AML-193 (cell line): ENCODE measurements at regions not wholly inside any gene's neighbourhood (a gene's known extent, or its start where the extent isn't known, plus 50 kb on each side); places are given as distances from the start of the nearest gene placed in this dataset.
A peak's percentile ranks its signal among the peaks of the same experiment; 100 is the strongest.

Experiments used
- DNase-seq, 2 experiments: peaks; one replicate each; lab custom pipeline; 2025; lab: John Stamatoyannopoulos, UW

DNA sequence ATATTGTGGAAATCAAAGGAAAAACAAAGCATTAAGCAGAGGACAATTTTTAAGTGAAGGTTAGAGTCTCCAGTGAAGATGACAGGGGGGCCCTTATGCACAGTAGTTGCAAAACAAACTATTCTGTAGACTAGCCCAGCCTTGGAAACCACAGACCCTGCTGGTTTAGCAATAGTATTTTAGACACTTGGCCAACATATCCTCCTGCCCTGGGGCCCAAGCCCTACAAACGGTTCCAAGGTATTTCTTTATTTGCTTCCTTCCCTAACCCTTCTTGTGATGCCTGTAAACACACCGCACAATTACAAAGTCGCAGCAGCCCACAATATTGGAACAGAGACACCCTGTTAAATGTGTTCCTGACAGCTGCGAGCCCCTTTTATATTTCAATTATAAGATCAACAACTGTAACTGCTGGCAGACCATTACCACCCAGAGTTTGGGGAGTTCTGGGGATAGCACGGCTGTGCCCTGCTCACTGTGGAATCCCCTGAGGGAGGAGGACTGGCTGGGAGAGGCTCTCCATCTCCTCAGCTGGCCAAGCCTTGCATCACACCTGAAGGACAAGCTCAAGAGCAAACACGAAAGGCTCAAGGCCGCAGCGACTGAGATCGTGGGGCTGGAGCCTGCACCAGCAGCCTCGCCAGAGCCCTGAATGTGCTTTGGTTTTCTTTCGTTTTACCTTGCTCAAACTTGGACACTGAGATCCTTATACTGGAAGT, 282.2 kb upstream of the ATP5MC3 start:
- DNase-seq = peak; percentile 98 to 99

DNA sequence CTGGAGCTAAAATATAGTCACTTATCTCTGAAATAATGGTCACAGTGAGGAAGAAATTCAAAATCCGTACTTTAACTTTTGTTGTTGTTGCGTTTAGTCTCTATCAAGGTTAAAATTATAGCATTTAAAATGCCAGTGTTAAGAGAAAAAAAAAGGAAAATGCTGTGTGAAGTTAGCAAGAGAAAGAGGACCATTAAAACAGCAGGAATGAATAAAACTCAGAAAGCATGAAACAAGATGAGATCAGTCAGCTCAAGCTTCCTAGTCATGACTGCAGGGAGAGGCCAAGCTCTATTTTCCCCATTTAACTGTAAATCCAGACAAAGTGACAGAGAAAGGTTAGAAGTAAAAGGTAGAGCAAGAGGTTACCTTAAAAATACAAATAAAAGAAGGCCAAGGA, 281.7 kb upstream of the ATP5MC3 start:
- no peak for DNase-seq

DNA sequence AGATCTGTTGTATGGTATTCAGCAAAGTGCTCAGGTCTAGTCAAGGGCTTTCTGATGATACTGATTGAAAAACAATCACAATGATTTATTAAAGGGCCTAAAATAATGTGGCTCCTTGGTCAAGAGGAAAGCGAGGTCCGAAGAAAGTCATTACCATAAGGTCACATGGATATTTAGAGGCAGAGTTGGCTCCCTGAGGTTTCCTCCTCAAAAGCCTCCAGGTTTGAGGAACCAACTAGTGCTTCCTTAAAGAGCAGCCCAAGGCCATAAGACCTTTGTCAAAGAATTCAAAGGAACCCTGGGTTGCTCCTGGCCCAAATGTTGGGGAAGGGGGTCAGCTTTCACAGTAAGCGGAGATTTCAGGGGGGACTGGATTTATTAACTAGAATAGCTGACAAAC, 280.7 kb upstream of the ATP5MC3 start:
- DNase-seq = peak in 1 of 2 experiments; percentile 31

DNA sequence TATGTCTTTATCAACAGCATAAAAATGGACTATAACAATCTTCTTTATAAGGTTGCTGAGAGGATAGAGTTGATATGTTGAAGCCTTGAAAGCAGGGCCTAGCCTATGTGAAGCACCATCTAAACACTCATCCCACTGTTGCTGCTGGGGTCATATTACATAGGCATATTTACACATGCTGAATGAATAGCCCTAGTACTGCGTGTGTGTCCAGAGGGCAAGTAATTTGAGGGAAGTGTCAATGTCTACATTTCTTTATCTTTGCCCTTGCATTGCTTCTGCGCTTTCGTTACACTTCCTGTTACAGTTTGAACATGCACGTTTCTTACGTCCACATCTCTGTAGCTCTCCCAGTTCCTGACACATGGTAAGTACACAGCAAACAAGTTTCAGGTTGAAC, 280.3 kb upstream of the ATP5MC3 start:
- DNase-seq = no peak

DNA sequence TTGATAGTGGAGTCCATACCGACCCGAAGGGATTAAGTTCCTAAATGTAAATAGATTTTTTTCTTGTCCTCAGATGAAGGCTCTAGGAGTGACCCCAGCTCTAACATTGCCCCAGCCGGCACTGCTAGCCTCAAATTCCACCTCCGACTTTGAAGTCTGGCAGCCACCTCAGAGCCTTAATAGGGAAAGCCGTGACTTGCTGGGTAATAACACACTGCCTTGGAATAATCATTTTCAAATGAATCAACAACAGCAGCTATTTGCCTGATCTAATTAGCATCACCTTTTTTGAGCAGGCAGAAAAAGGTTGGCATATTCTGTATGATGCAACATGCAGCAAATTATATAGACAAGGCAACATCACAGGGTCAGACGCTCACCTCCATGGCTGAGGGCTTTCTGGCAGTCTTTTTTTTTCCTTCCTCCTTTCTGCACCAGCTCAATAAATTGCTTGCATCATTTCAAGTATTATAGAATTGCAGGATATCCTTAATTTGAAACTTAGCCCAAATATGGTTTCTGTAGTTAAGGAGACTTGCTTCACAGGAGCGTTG, 276.5 kb upstream of the ATP5MC3 start:
- peak; percentile 75 to 83 for DNase-seq

DNA sequence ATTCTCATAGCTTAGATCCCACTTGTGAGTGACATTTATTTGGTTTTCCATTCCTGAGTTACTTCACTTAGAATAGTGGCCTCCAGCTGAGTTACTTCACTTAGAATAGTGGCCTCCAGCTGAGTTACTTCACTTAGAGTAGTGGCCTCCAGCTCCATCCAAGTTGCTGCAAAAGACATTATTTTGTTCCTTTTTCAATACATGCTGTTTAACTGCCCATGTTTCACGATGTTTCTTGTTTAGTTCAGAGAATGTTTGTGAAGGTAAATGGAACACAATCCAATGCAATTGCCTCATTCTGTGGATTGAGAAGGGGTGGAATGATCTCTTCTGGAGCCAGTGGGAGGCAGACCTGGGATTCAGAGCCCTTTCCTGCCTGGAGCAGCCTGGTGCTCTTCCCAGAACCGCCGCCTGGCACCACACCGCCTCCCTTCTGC, 273.5 kb upstream of the ATP5MC3 start:
- DNase-seq = no peak

DNA sequence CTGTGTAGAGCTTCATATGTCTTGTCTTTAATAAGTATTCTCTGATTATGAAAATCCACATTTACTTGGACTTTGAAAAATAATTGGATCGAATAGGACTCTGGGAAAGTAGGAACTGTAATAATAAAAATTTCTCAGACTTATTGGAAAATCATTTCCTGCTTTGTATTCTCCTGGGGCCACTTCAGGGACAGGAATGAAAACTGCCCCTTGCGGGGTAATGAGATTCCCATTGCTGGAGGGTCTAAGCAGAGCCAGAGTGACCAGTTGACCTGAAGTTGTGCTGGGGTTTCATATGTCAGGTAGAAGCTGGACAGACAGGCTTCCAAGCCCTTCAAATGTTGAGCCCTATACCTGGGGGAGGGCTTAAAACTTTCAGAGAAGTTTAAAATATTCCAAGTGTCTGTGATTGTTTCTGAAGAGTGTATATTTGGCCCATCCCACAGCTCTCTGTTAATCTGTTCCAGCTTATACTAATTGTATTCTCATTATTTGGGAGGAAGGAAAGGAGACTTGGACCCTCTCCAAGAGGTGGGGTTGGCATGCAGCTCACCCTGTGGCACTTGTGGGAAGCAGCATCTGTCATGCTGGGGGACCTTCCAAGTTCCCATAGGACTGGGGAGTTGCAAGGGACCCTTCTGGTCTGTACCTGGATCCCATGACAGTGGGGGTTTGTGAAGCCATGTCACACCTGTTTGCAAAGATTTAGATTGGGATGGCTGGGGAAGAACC, 268.7 kb upstream of the ATP5MC3 start:
- DNase-seq = no peak

DNA sequence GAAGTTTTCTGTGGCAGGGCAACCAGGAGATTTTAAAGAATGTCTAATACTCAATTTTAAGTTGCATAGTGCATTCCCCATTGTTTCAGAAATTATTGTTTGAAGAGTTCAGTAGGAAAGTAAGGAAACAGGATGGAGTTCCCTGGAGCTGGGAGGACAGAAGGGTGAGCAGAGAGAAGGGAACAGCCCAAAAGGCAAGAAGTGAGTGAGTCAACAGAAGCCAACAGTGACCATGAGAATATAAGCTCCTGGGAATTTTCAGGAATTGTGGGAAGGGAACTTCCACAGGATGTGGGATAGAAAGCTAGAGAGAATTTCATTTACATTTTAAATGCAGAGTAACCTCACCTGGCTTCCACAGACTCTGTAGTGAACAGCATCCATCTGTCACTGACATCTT, 268.1 kb upstream of the ATP5MC3 start:
- no peak for DNase-seq

DNA sequence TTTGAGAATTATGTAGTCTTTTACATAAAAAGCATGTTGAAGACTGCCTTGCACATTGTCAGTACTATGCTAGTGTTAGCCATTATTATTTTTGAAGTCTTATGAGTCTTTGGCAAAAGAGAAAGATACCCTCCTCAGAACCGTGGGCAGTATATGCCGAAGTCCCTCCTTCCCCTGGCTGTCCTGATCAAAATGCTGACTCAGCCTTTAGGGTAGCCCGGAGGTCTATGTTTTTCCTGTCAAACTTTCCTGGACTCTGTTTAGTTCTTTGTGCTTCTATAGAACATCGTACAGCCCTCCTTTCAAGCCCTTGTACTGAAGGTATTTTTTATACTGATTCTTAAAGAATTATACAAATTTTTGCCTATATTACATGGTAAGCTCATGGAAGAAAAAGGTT, 264.7 kb upstream of the ATP5MC3 start:
- no peak for DNase-seq

DNA sequence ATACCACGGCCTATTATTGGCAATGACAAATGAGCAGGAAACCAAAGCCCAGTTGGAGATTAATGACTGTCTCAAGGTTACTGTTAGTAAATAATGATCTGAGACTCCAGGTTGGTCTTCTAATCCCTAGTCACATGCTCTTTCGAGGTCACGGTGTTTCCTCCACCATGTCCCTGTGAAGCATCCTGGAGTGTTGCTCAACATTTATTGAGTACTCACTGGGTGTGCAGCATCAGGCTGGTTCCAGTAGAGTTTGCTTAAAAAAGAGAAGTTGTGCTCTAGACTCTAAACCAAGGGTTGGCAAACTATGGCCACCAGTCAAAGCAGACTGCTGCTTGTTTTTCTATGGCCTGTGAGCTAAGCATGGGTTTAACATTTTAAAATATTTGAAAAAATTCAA, 263.8 kb upstream of the ATP5MC3 start:
- DNase-seq = peak; percentile 93 to 97

DNA sequence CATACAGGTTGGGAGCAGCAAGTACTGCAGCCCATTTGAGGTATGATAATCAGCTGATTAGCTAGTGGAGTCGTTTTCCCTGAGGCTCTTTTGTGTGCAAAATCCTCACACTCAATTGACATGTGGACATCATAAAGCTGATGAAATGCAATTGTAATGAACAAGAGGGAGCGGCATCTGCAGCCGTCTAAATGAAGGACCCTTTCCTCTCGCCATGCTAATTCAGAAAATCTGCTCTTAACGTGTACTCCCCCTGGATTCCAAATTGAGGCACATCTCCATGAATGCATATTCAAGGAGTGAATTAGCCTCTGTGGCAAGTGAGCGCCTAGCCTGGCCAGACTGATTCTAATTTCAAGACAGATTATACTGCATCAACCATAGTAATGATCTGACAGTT, 260.9 kb upstream of the ATP5MC3 start:
- no peak for DNase-seq

DNA sequence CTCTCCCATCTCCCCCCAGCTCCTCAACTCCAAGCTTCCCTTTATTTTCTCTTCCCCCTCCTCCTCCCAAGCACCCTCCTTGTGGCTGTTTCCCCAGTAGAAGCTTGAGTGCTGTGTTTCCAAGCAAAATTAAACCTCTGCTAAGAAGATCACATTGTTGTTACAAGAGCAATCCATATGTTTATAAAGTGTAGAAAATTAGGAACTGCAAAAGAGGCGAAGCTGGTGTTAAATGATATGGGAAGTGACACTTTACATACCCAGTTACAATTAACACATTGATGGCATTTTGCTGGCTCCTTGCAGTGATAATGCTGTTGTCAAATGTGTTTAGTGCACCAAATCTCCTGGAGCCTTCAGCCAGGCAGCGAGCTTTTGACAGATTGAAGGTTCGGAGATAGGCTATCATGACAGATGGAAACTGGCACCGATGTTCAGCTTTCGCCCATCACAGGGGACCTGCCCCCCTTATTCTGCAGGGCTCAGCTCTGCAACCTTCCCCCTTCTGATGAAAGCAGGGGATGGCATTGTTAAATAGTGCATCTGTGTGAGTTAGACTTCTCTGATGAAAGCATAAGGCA, 259.8 kb upstream of the ATP5MC3 start:
- no peak for DNase-seq

DNA sequence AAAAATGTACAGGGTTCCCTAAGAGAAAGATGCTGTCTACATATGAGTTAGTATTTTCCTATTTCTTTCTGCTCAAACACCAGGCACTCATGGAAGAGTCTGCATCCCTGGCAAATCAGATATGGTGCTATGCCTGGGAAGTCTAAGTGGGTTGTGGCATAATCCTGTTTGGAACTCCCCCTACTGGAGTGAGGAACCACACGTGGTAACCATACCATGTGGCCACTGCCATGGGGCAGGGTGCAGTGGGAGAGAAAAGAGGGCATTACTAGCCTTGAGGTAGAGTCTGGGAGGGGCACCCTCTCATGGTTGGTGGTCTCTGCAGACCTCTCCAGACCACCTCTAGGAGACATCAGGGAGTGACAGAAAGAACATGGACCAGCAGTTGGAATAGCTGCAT, 257.9 kb upstream of the ATP5MC3 start:
- DNase-seq = no peak

DNA sequence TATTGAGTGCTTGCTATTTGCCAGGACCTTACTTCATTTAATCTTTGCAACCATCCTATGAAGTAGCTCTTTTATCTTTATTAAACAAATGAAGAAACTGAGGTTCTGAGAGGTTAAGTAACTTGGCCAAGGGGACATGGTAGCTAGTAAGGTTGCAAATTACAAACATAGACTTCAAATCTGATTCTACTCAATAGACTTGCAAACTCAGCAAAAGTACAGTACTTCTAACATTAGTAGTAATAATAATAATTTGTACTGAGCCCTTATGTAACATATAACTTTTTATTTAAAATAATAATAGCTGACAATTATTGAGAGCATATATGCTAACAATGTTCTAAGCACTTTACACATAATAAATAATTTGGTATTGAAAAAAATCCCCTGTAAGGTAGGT, 255.7 kb upstream of the ATP5MC3 start:
- no peak for DNase-seq

DNA sequence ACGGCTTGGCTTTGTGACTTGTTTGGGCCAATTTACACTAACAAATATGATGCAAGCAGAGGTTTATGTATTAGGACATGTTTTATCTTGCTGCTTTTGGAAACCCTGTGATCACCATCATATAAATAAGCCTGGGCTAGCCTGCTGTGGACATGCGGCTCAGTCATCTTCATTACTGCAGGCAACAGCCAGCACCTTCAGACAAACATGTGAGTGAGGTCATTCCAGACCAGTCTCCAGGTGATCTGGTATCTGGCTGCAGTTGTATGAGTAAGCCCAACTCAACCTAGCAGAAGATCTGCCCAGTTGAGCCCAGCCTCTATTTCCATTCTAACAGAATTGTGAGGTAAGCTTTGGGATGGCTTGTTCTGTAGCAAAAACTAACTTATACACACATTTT, 254.6 kb upstream of the ATP5MC3 start:
- no peak for DNase-seq

DNA sequence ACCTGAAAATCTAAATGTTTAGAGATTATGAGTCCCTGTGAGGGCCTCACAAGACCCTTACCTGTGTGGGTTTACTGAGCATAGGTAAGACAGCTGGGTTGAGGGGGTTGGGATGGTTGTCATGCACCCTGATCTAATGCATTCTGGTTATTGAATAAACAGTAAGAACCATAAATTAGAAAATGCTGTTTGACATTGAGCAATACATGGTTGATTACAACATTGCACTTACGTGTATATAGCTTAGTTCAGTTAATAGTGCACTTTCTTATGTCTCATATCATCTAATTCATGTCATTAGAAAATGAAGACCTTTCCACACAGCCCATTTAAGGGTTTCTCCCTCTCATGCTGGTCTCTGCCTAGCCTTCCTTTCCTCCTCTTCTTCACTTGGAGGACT, 253.5 kb upstream of the ATP5MC3 start:
- DNase-seq = peak; percentile 62 to 76

DNA sequence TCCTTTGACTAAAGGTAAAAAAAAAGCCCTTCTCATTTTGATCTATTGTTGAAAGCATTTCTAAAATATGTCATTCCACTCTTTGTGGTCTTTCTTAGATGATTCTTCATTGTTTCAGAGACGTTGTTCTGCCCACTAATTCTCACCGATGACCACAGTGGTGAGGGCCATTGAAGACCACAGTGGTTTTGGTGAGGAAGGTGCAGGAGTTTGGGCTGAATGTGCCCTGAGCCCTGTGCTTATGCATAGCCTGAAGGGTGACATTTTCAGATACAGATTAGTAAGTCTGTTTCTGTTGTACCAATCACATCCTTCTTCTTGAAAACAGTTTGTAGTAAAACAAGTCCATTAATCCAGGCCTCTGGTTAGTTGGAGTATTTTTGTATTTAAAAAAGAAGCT, 251.3 kb upstream of the ATP5MC3 start:
- DNase-seq = no peak

DNA sequence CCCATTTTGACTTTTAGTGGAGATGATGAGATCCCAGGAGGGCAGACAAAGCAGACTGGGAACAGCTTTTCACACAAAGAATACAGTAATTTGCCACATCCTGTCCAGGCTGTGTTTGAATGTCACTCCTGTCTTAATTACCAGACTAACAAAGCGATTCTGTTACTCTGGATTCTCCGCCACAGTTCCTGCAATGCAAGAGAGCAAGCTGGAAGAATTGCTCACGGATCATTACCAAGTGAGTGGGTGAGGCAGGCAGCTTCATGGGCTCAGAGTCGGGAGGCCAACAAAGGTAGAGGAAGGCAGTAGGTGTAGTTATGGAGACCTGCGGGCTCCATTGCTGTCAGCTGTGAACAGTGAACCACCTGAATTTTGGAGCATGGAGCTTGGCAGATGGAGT, 250.5 kb upstream of the ATP5MC3 start:
- no peak for DNase-seq

DNA sequence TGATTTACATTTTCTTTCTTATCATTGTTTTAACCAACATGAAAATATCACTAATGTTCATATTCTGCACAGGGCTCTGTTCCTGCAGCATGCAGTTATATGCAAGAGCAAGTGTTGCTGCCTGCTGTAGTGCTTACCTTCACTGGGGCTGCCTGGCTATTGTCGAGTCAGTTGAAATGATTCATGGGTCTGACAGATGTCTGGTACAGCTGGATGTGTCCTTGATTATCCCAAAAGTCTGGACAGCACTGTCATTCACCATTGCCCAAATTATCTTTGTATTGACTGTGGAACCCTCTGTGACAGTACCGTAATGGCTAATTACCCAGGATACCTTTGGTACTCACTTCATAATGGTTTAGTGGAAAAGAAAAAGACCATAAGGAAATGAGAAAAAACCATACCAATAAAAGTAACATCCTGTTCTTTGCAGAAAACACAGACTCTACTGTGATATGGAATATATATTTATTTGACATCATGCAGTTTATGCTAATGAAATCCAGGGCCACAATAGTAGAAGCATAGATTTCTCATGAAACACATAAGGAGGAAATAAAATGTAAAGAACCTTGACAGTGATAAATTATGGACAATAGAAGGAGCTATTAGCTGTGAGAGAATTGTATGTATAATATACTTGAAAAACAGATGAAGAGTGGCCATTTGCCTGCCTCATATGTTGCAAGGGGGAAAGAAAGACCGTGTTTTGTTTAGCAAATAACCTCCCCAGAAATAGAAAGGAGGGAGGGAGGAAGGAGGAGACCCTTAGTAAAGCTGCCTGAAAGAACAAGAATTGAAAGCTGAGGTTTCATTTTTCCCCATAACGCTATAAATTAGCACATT, 249.8 kb upstream of the ATP5MC3 start:
- no peak for DNase-seq

DNA sequence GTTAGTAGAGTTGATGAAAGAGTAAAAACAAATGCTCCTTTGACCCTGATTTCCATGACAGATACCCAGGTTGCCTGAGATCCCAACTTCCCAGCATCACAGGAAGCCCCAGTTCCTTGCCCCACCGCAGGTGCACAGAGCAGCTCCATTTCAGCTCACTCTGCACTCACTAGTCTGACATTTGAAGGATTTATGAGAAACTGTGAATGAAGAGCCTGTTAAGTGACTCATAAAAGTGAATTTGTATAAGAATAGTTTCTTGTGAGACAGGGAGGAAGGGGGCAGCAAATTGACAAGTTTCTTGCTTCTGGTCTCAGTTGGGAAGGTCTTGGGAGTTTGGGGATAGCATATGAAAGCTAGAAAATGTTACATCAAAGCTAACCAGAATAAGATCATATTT, 248.7 kb upstream of the ATP5MC3 start:
- DNase-seq = no peak

DNA sequence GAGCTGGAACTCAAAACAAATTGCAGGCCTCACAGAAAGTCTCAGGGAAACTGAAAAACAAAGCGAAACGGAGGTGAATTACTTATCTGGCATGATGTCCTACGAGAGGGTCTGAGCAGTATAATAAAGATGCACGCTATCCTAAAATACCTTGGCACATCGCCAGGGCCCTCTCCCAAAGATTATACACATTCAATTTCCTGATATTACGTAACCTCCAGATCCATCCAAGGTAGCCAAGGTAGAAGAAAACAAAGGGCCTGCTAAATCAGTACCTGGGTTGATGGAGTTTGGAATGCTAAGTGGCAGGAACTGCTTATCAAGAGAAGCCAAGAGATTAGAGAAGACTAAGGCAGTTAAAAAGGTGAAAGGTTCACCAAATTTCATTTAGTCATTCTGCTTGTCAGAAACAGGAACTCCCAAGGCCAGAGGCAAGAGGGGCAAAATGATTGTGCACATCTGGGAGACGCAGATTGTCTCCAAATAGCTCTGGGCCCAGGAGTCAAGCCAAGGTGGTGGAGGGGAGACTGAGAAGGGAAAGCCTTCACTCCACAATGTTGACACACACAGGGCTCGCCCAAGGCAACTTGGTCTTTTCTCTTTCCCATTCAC, 236.8 kb upstream of the ATP5MC3 start:
- DNase-seq = peak in 1 of 2 experiments; percentile 23
